HuH-7.5 (cell line): ENCODE measurements at regions not wholly inside any gene's neighbourhood (a gene's known extent, or its start where the extent isn't known, plus 50 kb on each side); places are given as distances from the start of the nearest gene placed in this dataset.
"Not testable (repeated sequence)": the region's sequence is repeated elsewhere in the genome, so short reads cannot be mapped to it uniquely, and the experiment has no call there.

Source experiments
- DNase-seq: peaks from one replicate; pipeline ENCODE4 v3.0.0; 2011; ENCODE audit warnings: low spot score

DNA sequence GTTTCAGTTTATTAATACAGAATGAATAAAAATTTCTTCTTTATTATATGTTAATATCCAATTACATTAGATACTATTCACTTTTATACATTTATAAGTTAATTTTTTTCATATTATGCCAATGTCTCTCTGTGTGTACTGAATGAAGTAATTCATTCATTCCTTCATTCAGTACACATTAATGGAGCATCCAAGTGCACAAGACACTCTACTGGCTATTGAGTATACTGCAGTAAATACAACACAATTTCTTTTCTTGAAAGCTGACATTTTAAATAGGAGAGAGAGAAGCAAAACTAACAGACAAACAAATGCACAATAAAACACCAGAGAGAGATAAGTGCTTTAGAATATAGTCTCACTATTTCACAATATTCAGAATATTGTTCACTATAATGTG, 1038.3 kb upstream of the SPRY2 start:
- no peak for DNase-seq

DNA sequence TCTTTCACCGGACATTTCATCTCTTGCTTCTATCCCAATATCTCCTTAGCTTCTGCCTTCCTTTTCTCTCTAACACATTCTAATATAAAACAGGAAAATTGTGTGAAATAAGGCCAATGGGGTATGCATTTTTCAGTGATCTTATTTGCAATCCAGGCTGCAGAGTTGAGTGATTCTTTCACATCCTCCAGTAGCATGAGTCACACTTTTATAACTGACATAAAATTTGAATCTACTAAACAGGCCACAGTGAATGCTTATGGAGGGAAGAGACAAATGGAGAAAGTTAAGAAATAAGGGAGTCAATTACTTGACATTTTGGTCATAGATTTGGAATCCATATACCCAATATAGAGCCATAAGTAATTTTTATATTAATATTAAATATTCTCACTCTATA, 1037.0 kb upstream of the SPRY2 start:
- no peak for DNase-seq

DNA sequence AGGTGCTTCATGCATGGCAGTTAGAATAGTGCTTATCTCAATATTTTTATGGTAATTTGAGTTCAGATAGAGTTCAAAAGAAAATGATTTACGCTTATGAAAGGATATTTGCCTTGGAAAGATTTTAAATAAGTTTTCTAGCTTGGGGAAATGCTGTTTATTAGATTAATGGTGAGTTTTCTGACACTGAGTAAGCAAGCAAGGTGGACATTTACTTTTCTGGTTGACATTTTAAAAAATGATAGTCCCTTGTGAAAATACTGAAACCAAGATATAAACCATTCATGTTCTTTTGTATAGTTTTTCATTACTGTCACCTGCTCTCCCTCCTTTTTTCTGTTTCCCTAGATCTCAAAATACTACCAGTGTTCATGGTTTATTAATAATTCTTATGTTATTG, 1034.8 kb upstream of the SPRY2 start:
- DNase-seq = no peak

DNA sequence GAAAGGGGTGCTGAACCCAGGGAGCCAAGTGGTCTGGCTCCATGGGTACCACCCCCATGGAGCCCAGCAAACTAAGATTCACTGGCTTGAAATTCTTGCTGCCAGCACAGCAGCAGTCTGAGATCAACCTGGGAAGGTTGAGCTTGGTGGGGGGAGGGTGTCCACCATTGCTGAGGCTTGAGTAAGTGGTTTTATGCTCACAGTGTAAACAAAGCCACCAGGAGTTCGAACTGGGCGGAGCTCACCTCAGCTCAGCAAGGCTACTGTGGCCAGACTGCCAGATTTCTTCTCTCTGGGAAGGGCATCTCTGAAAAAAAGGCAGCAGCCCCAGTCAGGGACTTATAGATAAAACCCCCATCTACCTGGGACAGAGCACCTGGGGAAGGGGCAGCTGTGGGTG, 1021.8 kb upstream of the SPRY2 start:
- DNase-seq = not testable (repeated sequence)

DNA sequence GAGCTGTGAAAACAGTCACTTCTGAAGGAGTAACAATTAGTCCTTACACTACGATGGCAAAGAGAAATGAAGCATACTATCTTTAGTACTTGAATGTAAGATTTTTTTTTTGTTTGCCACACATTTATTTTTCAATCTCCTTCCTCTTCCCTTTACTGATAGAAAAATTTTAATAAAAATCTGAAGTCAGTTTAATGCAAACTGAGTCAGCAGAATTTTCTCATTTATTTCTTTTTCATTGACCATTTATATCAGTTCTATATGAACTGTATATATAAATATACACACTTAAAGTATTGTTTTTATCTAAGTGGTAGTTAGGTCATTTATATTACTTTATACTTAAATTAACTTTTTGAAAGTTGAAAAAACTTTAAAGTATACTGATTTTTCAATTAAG, 1009.1 kb upstream of the SPRY2 start:
- DNase-seq = no peak

DNA sequence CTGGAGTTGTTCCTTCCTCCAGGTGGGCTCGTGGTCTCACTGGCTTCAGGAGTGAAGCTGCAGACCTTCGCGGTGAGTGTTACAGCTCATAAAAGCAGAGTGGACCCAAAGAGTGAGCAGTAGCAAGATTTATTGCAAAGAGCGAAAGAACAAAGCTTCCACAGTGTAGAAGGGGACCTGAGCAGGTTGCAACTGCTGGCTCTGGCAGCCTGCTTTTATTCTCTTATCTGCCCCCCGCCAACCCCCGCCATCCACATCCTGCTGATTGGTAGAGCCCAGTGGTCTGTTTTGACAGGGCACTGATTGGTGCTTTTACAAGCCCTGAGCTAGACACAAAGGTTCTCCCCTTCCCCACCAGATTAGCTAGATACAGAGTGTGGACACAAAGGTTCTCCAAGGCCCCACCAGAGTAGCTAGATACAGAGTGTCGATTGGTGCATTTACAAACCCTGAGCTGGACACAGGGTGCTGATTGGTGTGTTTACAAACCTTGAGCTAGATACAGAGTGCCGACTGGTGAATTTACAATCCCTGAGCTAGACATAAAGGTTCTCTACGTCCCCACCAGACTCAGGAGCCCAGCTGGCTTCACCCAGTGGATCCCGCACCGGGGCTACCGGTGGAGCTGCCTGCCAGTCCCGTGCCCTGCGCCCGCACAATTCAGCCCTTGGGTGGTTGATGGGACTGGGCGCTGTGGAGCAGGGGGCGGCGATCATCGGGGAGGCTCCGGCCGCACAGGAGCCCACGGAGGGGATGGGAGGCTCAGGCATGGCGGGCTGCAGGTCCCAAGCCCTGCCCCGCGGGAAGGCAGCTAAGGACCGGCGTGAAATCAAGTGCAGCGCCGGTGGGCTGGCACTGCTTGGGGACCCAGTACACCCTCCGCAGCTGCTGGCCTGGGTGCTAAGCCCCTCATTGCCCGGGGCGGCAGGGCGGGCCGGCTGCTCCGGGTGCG, 999.5 kb upstream of the SPRY2 start:
- DNase-seq = not testable (repeated sequence)

DNA sequence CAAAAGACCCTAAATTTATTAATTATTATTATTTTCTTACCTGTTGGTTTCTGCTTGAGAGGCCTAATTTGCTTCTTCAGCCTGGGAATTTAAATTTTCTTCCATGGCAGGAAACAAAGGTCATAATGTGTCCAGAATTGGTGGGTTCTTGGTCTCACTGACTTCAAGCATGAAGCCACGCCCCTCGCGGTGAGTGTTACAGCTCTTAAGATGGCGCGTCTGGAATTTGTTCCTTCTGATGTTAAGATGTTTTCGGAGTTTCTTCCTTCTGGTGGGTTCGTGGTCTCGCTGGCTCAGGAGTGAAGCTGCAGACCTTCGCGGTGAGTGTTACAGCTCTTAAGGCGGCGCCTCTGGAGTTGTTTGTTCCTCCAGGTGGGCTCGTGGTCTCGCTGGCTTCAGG, 998.7 kb upstream of the SPRY2 start:
- DNase-seq = not testable (repeated sequence)

DNA sequence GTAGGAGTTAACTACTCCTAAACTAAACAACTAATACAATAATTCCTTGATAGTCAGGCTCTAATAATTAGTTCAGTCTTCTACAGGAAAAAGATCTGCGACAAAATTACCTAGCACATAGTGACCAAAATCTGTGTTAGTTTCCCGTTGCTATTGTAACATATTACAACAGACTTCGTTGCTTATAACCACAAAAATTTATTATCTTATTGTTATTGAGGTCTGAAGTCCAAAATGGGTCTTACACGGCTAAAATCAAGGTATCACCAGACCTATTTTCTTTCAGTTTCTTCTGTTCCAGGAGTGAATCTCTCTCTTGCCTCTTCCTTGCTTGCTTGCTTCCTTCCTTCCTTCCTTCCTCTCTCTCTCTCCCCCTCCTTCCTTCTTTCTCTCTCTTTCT, 993.6 kb upstream of the SPRY2 start:
- DNase-seq = no peak

DNA sequence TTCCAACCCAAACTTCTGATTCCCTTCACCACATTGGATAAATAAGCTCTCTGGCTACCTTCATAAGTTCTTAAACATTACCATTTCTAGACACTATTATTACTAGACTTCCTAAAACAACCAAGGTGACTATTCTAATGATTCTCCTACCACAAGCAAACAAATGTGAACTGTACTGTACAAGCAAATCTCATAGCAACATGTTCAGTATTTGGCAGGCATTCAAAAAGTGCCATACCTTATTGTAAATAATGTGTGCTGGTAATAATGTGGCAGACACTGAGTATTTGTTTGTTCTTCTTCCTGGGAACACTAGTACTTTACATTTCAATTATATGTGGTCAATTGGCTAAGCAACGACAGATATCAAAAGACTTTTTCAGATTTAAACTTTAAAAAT, 986.0 kb upstream of the SPRY2 start:
- no peak for DNase-seq

DNA sequence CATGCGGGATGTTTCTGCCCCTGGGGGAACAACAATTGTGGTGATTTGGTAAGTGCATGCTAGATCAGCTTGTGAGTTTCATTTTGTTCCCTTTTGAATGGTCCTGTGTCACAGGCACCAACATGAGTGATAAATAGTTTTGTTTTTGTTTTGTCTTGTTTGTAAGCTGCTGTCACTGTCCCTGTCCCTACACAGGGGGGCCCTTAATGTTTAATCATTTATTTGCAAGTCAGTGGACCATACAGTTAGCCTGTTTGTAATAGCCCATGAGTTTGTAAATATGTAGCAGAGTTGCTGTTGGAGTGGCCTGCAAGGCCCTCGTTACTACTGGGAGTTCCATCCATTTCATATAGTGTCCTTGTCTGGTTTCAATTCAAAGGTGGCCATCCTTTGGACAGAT, 979.6 kb upstream of the SPRY2 start:
- no peak for DNase-seq

DNA sequence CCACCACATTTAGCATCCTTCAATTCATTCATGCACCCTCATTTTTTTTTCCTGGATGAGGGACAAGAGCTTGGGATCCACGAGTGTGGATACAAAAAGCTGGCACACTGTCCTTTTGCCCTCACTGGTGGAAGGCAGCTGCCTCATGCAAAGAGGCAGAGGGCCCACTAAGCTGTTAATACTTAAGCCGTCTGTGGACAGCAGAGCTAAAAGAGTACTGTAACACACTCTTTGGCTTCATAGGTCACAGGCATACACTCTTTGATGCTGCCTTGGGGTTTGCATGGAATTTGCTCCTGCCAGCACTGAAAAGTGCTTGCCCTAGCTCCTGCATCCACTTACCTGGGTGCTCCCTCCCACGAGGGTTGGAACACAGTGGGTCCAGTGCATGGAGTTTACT, 978.4 kb upstream of the SPRY2 start:
- DNase-seq = no peak

DNA sequence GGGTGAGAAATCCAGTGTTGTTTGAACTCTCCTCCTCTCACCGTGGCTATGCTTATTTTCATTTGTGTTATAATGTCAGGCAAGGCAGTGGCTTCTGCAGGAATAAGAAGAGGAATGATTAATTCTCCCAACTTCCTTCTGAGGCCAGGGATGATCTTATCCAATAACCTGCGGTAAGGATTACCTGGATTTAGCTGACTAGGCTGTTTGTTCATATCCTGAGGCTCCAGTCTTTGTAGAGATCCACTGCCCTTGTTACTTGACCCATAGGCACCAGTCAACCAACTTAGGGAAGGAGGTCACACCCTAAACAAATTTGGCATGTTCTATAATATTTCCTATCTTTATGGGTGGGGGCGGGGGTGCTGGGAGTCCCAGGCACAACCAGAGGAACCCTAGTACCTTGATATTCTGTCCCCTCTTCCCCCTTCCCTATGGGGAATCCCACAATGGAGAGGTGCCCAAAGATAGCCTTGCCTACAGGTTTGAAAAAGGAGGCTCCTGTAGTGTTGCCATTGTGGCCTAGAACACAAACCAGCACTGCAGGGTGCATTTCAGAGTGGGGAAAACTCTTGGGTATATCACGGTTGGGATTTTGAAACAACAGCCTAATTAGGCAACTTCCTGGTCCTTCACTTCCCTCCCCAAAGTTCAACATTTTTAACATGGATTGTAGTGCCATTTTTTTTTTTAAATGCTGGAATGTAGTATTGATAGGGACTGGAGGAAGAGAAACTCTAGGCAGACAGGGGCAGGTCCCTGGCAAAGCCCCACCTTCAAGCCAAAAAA, 977.5 kb upstream of the SPRY2 start:
- DNase-seq = no peak

DNA sequence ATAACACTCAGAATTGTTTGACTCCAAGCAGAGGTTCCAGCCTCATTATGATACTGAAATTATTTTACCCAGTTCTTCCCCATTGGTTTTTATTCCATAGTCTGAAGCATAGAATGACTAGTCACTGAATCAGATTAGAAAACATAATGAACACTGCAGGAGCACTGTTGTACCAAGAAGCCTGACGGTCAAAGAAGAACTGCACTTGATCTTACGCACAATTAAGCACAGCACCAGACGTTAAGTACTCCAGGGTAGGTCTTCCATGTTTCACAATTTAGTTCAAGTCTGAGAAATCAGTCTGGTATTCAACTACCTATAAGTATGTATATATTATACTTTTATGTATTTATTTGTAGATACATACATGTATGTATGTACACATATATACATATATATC, 973.5 kb upstream of the SPRY2 start:
- DNase-seq = no peak

DNA sequence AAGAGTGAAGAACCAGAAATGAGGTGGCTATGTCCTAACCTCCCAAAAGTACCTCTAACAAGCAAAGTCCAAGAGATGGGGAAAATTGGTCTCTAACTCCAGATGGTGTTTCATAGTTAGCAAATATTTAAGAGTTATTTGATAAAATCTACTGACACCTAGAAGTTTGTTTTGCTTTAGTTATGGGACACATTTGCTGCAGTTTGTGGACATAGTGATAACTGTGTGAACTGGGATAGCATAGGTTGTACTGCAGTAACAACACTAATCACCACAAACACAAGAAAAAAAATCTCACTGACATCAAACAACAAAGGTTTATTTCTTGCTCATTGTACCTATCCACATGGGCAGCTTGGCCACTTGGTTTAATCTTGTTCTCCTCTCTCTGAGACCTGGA, 965.0 kb upstream of the SPRY2 start:
- no peak for DNase-seq

DNA sequence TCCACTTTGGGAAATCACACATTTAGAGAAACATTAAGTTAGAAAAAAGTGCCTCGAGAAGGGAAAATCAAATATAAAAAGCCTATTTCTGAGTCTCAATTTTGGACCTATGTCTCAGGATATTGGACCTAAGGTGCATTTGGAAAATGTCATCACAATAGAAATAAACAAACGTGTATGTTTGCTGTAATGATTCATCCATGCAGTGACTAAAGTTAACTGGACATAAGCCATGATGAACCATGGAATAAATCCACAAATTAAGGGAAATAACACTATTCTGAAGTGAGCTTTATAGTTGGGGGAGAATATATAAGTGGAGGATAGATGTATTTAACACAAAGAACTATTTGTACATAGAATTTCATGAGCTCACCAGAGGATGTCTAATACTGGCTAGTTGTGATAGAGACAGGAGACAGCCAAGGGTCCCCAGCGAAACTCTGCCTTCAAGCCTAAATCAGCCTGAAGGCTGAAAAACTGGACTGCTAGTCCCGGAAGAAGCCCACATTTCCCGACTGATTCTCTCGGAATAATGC, 963.3 kb upstream of the SPRY2 start:
- no peak for DNase-seq

DNA sequence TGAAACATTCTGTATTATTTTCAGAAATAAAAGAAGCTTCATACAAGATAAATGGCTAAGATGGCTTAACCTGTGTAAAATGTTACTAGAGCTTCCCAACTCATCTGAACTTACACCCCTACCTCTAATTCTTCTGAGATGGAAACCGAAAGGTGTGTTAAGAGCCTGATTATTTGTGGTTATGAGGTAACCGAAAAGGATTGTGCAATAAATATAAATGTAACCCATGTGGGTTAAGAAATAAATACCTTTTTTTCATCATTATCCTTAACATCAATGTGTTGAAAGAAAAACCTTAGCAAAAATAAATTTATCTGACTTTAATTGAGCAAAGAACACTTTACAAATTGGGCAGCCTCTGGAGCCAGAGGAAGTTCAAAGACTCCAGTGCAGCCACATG, 961.8 kb upstream of the SPRY2 start:
- DNase-seq = no peak

DNA sequence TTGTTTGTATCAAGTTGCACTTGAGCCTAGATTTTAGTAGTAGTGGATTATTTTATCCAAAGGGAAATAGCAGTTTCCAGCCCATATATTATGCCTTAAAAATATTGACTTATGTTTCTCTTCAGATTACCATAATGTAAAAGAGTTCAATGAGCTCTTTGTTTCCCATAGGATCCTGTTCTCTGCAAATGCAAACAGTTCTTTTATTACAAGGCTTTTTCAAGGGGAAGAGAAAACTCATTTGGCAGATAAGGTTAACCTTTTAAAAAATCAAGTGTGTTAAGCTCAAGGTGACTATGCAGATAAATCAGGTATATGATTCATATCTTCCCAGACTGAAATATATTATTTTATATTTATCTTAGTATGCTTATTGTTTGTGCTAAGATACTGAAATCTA, 961.2 kb upstream of the SPRY2 start:
- no peak for DNase-seq

DNA sequence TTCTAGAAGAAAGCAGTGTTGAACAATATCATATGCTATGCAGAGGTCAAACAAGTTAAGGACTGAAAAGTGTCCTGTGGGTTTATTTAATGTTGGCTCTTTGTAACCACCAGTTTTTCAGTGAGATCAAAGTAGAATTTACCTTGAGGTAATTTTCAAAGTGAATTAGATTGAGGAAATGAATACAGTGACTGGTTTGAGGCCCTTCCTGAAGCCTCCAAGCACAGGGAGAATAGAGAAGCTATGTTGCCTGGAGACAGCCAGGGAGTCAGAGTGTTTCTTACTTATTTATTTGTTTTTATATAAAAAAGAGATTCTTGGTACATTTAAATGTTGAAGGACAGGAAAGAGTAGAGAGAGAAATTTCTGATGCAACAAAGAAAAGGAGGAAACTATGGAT, 954.3 kb upstream of the SPRY2 start:
- no peak for DNase-seq

DNA sequence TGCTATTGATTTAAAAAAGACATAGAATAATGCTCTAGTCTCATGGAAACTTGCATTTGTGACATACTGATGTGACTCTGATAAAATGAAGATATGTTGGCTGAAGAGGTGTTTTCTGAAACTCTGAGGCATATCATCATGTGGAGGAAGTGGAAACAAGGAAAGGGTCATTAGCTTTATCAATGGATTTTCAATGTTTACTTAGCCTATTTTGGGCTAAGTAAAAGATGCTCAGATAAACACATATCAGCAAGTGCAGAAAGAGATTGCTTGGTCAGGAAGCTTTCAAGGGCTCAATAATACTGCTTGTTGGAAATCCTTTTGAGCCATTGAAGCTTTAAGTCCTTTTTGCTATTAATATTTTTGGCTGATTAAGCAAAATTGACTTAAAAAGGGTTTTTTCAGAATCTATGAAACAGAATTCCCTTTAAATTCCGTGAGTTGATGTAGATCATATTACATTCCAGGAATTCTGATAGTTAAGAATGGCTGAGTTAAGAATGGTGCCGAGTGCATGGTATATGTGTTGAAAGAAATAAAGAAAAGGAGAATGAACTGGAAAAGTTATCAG, 952.8 kb upstream of the SPRY2 start:
- no peak for DNase-seq

DNA sequence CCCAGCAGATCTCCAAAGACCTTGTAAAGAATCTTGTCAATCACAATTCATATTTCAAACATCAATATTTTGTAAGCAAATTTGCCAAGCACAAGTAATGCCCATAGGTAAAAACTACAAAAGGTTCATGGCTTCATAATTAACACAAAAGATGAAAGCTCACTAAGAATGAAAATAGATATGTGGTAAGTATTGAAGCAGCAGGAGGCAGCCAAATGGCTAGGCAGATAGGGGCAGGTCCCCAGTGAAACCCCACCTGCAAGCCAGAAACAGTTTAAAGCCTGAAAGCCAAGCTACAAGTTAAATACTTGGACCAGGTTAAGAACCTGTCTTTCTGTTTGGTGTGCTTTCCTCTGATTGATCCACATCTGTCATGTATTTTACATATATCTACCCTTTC, 942.6 kb upstream of the SPRY2 start:
- DNase-seq = no peak

DNA sequence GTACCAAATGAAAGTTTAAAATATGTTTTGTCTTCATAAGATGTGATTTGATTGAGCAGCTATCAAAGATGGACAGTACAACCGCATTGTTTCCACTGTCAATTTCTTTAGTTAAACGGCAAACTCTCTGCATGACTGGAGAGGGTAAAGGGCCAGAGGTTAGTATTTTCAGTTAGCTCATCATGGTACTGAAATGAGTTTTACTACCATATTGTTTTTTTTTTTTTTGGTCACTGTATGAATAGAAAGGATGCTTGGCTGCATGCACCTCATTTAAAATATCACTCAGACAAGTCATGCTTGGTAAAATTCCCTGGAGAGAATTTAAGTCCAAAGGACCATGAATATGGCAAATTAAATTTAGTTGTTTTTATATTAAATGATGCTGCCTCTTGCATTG, 942.1 kb upstream of the SPRY2 start:
- no peak for DNase-seq

DNA sequence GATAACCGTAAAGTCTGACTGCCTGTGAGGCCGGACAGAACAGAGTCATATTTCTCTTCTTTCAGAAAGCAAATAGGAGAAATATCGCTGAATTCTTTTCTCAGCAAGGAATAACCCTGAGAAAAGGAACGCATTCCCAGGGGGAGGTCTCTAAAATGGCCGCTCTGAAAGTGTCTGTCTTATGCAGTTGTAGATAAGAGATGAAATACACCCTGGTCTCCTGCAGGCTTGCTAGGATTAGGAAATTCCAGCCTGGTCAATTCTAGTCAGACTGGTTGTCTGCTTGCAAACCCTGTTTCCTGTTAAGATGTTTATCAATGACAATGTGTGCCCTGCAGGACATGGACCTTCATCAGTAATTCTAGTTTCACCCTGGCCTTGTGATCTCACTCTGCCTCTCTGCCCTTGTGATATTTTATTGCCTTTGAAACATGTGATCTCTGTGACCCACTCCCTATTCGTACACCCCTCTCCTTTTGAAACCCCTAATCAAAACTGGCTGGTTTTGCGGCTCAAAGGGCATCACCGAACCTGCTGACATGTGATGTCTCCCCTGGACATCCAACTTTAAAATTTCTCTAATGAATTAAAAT, 934.8 kb upstream of the SPRY2 start:
- DNase-seq = no peak
